DOHH2 (cell line): ENCODE measurements at regions not wholly inside any gene's neighbourhood (a gene's known extent, or its start where the extent isn't known, plus 50 kb on each side); places are given as distances from the start of the nearest gene placed in this dataset.

Source experiments
- EZH2phosphoT487 ChIP-seq: fragments of 200-600 bp; sonication (generic); IDR thresholded peaks from 2 replicates; pipeline ENCODE4 v1.6.1; 2017; ENCODE audit warnings: borderline replicate concordance, mild to moderate bottlenecking, antibody characterized with exemption, low read length, moderate library complexity, mixed read lengths
- TF ChIP-seq, protein P1 (sequence below): fragments of 200-600 bp; sonication (generic); IDR thresholded peaks from one replicate; pipeline ENCODE4 v1.5.1; 2014; ENCODE audit warnings: antibody characterized with exemption, mild to moderate bottlenecking, low read depth, low read length; ENCODE audit not compliant: poor library complexity, severe bottlenecking

DNA sequence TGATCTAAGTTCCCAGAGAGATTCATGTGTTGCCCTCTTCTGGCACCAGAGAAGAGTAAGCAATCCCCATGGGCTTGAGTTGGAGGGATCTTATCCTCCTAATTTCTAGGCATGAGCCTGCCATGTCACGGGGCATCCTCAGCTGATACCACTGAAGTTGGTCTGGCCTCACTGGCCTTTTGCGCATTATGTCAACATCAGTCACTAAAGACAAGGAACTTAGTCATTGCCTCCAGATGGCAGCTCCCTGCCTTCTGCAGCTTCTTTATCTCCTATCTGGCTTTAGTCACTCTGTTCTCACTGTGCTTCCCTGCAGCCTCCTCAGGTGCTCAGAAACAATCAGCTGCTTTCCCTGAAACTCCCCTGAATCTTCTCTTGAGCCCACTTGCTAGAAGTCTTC is 312.2 kb downstream of the ADGRG6 start:
- TF ChIP-seq, protein P1, sequence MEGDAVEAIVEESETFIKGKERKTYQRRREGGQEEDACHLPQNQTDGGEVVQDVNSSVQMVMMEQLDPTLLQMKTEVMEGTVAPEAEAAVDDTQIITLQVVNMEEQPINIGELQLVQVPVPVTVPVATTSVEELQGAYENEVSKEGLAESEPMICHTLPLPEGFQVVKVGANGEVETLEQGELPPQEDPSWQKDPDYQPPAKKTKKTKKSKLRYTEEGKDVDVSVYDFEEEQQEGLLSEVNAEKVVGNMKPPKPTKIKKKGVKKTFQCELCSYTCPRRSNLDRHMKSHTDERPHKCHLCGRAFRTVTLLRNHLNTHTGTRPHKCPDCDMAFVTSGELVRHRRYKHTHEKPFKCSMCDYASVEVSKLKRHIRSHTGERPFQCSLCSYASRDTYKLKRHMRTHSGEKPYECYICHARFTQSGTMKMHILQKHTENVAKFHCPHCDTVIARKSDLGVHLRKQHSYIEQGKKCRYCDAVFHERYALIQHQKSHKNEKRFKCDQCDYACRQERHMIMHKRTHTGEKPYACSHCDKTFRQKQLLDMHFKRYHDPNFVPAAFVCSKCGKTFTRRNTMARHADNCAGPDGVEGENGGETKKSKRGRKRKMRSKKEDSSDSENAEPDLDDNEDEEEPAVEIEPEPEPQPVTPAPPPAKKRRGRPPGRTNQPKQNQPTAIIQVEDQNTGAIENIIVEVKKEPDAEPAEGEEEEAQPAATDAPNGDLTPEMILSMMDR, result no peak
- no peak for TF ChIP-seq EZH2phosphoT487
